ENCODE measurements at regions not wholly inside any gene's neighbourhood (a gene's known extent, or its start where the extent isn't known, plus 50 kb on each side); places are given as distances from the start of the nearest gene placed in this dataset.

DNA sequence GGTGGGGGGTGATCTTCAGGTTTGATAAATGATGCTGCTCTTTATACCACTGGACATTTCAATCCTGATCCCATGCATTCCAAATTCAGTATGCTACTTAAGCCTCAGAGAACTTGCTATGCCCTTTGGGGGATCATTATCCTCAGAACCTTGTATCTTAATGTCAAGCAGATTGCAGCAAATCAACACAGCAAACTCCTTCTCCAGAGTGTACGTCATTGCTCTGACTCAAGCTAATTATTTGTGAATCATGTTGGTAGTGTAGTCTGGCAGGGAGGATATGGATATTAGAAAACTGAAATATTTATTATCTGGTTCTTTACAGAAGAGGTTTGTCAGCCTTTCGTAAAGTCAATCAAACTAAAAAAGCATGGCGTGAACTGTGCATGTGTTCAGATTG, 562.5 kb upstream of the FAM98A start:
- Histone ChIP-seq H3K4me1 (ENCODE audit: insufficient read depth, low read length) (no peaks in the 10 kb centered on the region; the same call in 1 of the 2 replicates), H3K9ac (ENCODE audit: low read length) (no peak overlapping the region), H3K4me3 (ENCODE audit: low read length) (no peak overlapping the region), H3K4me2 (ENCODE audit: low read length) (no peak overlapping the region), H3K27ac (ENCODE audit: low read length) (peak overlapping the region; percentile 38; the same call in 1 of the 2 replicates), H3F3A (ENCODE audit: low read length, unreplicated experiment) (no peaks in the 10 kb centered on the region), H3K79me2 (ENCODE audit: low read length) (no peaks in the 10 kb centered on the region), H3K27me3 (ENCODE audit: low read length) (peaks cover 2% of the 10 kb centered on the region; the same call in 1 of the 2 replicates), H3K36me3 (ENCODE audit: low read depth, low read length) (no peaks in the 10 kb centered on the region), H4K20me1 (ENCODE audit: low read length) (no peaks in the 10 kb centered on the region), H3K9me3 (ENCODE audit: low read length) (no peaks in the 10 kb centered on the region), H2AFZ (ENCODE audit: low read length) (no peak overlapping the region), H3K9me2 (replicated peaks; ENCODE audit: low read length) (no peaks in the 10 kb centered on the region)
- POLR2A ChIA-PET (ENCODE audit: unreplicated experiment): no interaction called here
- intact Hi-C loops (cut with micrococcal nuclease): no loop called here
- TF ChIP-seq EZH2phosphoT487 (IDR thresholded peaks at IDR 0.05; ENCODE audit: borderline replicate concordance, low read length): no peak
- no peak for TF ChIP-seq EZH2 (IDR thresholded peaks at IDR 0.05; ENCODE audit: low read length, unreplicated experiment)
- TF ChIP-seq, protein P1, sequence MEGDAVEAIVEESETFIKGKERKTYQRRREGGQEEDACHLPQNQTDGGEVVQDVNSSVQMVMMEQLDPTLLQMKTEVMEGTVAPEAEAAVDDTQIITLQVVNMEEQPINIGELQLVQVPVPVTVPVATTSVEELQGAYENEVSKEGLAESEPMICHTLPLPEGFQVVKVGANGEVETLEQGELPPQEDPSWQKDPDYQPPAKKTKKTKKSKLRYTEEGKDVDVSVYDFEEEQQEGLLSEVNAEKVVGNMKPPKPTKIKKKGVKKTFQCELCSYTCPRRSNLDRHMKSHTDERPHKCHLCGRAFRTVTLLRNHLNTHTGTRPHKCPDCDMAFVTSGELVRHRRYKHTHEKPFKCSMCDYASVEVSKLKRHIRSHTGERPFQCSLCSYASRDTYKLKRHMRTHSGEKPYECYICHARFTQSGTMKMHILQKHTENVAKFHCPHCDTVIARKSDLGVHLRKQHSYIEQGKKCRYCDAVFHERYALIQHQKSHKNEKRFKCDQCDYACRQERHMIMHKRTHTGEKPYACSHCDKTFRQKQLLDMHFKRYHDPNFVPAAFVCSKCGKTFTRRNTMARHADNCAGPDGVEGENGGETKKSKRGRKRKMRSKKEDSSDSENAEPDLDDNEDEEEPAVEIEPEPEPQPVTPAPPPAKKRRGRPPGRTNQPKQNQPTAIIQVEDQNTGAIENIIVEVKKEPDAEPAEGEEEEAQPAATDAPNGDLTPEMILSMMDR (conservative IDR thresholded peaks at IDR 0.05; ENCODE audit: low read depth, low read length): no peak
- DNase-seq: peak; percentile 36
- BruUV-seq (replicated peaks): no TSS peak
- CTCF ChIA-PET: no interaction called here
- ATAC-seq: no peak

DNA sequence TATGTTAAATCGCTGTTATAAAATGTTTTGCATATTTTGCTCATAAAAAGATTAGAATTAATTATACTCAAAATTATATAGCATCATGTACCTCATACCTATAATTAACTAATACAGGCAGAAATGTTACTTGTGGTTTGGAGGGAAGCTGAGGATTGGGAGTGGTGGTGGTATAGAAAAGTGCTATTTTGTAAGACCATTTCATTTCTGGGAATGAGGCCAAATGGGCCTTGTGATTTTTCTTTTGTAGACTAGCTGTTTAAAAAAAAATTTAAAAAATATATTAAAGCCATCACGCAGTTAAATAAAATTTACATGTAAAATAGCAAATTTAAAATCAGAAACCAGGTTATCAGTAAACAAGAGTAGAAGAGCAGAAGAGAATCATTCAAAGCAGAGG, 560.8 kb upstream of the FAM98A start:
- POLR2A ChIA-PET (ENCODE audit: unreplicated experiment): no interaction called here
- ATAC-seq: no peak
- Histone ChIP-seq H2AFZ (ENCODE audit: low read length) (no peak overlapping the region), H3K27me3 (ENCODE audit: low read length) (peaks cover 13% of the 10 kb centered on the region), H3K4me1 (ENCODE audit: insufficient read depth, low read length) (no peaks in the 10 kb centered on the region; the same call in 1 of the 2 replicates), H3K36me3 (ENCODE audit: low read depth, low read length) (no peaks in the 10 kb centered on the region), H4K20me1 (ENCODE audit: low read length) (no peaks in the 10 kb centered on the region), H3F3A (ENCODE audit: low read length, unreplicated experiment) (no peaks in the 10 kb centered on the region), H3K9me2 (replicated peaks; ENCODE audit: low read length) (no peaks in the 10 kb centered on the region), H3K9me3 (ENCODE audit: low read length) (no peaks in the 10 kb centered on the region), H3K79me2 (ENCODE audit: low read length) (no peaks in the 10 kb centered on the region), H3K4me2 (ENCODE audit: low read length) (no peak overlapping the region), H3K9ac (ENCODE audit: low read length) (no peak overlapping the region), H3K27ac (ENCODE audit: low read length) (no peak overlapping the region), H3K4me3 (ENCODE audit: low read length) (no peak overlapping the region)
- TF ChIP-seq, protein P1 (conservative IDR thresholded peaks at IDR 0.05; ENCODE audit: low read depth, low read length): no peak
- TF ChIP-seq EZH2phosphoT487 (IDR thresholded peaks at IDR 0.05; ENCODE audit: borderline replicate concordance, low read length) (no peak), EZH2 (IDR thresholded peaks at IDR 0.05; ENCODE audit: low read length, unreplicated experiment) (no peak)
- no peak for DNase-seq
- BruUV-seq (replicated peaks): no TSS peak
- intact Hi-C loops (cut with micrococcal nuclease): no loop called here
- CTCF ChIA-PET: no interaction called here

DNA sequence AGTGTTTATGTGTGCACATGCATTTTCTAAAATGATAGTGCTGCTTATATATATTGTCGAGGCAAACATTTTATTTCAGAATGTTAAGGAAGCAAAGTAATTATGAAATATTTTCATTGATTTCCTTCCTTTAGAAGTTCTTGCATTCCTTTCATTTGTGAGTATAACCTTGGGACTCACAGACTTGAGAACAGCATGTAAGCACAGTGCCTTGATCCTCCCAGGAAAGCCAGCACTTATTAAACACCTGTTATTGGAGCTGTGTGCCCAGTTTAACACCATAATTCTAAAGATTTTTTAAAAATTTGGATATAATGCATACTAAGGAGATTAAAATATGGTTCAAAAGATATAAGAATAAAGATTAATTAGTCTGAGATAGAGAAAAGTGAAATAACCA, 554.4 kb upstream of the FAM98A start:
- Histone ChIP-seq H3K9me3 (ENCODE audit: low read length) (no peaks in the 10 kb centered on the region), H3K4me2 (ENCODE audit: low read length) (no peak overlapping the region), H3K9ac (ENCODE audit: low read length) (no peak overlapping the region), H3K27ac (ENCODE audit: low read length) (no peak overlapping the region), H2AFZ (ENCODE audit: low read length) (no peak overlapping the region), H3K4me3 (ENCODE audit: low read length) (no peak overlapping the region), H3K27me3 (ENCODE audit: low read length) (peaks cover 17% of the 10 kb centered on the region), H3K9me2 (replicated peaks; ENCODE audit: low read length) (no peaks in the 10 kb centered on the region), H3K79me2 (ENCODE audit: low read length) (no peaks in the 10 kb centered on the region), H3K4me1 (ENCODE audit: insufficient read depth, low read length) (no peaks in the 10 kb centered on the region), H4K20me1 (ENCODE audit: low read length) (no peaks in the 10 kb centered on the region), H3F3A (ENCODE audit: low read length, unreplicated experiment) (no peaks in the 10 kb centered on the region), H3K36me3 (ENCODE audit: low read depth, low read length) (no peaks in the 10 kb centered on the region)
- intact Hi-C loops (cut with micrococcal nuclease): no loop called here
- DNase-seq (no peak), ATAC-seq (no peak)
- POLR2A ChIA-PET (ENCODE audit: unreplicated experiment): no interaction called here
- TF ChIP-seq EZH2phosphoT487 (IDR thresholded peaks at IDR 0.05; ENCODE audit: borderline replicate concordance, low read length) (no peak), EZH2 (IDR thresholded peaks at IDR 0.05; ENCODE audit: low read length, unreplicated experiment) (no peak)
- CTCF ChIA-PET: no interaction called here
- BruUV-seq (replicated peaks): no TSS peak
